ENCODE measurements at regions not wholly inside any gene's neighbourhood (a gene's known extent, or its start where the extent isn't known, plus 50 kb on each side); places are given as distances from the start of the nearest gene placed in this dataset.

GRCh38 chr18:4807604-4808293 is 352.6 kb upstream of the DLGAP1 start:
- no peak overlapping the region for H3K4me3 ChIP-seq (replicated peaks in 1 of 3; ENCODE audit: low read depth in 2 of 3, low read length in 3 of 3)
- 90% methylated on average over 18 of the region's 18 CpGs for WGBS (ENCODE audit: insufficient coverage)
- no peaks in the 10 kb centered on the region for H3K36me3 ChIP-seq (replicated peaks in 1 of 2; ENCODE audit: control insufficient read depth in 1 of 2, insufficient read depth in 2 of 2, low read length in 2 of 2)
- no peak overlapping the region for H3K27ac ChIP-seq (ENCODE audit: low read depth in 1 of 2, low read length in 2 of 2)
- no peaks in the 10 kb centered on the region for H3K79me2 ChIP-seq (ENCODE audit: insufficient read depth, low read length)
- H3K4me3 Mint-ChIP-seq: no peak overlapping the region
- no peaks in the 10 kb centered on the region for H3K36me3 Mint-ChIP-seq
- peaks cover 0 to 14% (median 7%) of the 10 kb centered on the region in 7 donors for H3K9me3 Mint-ChIP-seq
- no peak overlapping the region for H3K4me2 ChIP-seq (replicated peaks; ENCODE audit: extremely low read depth, low read length, poor library complexity, severe bottlenecking)
- intact Hi-C loops (cut with micrococcal nuclease): no loop called here
- no peak overlapping the region for H3K9ac ChIP-seq (ENCODE audit: insufficient read depth, low read length, poor library complexity, severe bottlenecking)
- H3K4me1 ChIP-seq (ENCODE audit: control insufficient read depth in 1 of 2, insufficient read depth in 2 of 2, low read length in 2 of 2): no peaks in the 10 kb centered on the region
- no peak overlapping the region for H2AFZ ChIP-seq (ENCODE audit: insufficient read depth, low read depth, low read length, poor library complexity, severe bottlenecking)
- H3K4me1 Mint-ChIP-seq: no peaks in the 10 kb centered on the region
- peaks cover 0 to 3% (median 0%) of the 10 kb centered on the region in 3 donors for H3K27me3 Mint-ChIP-seq (ENCODE audit: low read depth in 3 of 3)
- H3K27me3 ChIP-seq (ENCODE audit: control insufficient read depth in 2 of 2, insufficient read depth in 2 of 2, low read length in 2 of 2): no peaks in the 10 kb centered on the region
- no peak overlapping the region for H3K27ac Mint-ChIP-seq
- peaks cover 6 to 18% of the 10 kb centered on the region in 2 donors for H3K9me3 ChIP-seq (replicated peaks in 1 of 2; ENCODE audit: control insufficient read depth in 1 of 2, insufficient read depth in 1 of 2, low read length in 2 of 2)
- no peaks in the 10 kb centered on the region for H4K20me1 ChIP-seq (ENCODE audit: insufficient read depth, low read length)
- DNase-seq: no peak
- TF ChIP-seq CTCF (IDR thresholded peaks at IDR 0.05): no peak

DNA sequence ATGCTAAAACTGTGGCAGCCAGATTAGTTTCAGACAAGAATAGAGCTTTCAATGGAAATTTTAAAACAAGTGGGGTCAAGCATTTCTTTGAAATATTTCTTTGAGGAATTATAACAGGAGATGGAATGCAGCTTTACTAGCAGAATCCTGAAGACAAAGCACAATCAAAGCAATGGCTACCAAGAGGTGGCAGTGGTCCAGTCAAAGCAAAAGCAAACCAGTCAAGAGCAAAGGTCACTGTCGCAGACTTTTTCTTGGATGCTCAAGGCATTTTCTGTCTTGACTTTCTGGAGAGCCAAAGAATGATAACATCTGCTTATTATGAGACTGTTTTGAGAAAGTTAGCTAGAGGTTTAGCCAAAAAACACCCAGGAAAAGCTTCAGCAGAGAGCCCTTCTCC is 351.2 kb upstream of the DLGAP1 start:
- H3K79me2 ChIP-seq (ENCODE audit: insufficient read depth, low read length): no peaks in the 10 kb centered on the region
- no peak overlapping the region for H3K27ac ChIP-seq (ENCODE audit: low read depth in 1 of 2, low read length in 2 of 2)
- no peaks in the 10 kb centered on the region for H3K27me3 ChIP-seq (ENCODE audit: control insufficient read depth in 2 of 2, insufficient read depth in 2 of 2, low read length in 2 of 2)
- Mint-ChIP-seq H3K4me3 (no peak overlapping the region), H3K27ac (no peak overlapping the region), H3K36me3 (no peaks in the 10 kb centered on the region), H3K4me1 (no peaks in the 10 kb centered on the region), H3K27me3 (ENCODE audit: low read depth in 3 of 3) (no peaks in the 10 kb centered on the region), H3K9me3 (peaks cover 0 to 14% (median 6%) of the 10 kb centered on the region in 7 donors)
- H2AFZ ChIP-seq (ENCODE audit: insufficient read depth, low read depth, low read length, poor library complexity, severe bottlenecking): no peak overlapping the region
- no peaks in the 10 kb centered on the region for H4K20me1 ChIP-seq (ENCODE audit: insufficient read depth, low read length)
- H3K4me3 ChIP-seq (replicated peaks in 1 of 3; ENCODE audit: low read depth in 2 of 3, low read length in 3 of 3): no peak overlapping the region
- no peaks in the 10 kb centered on the region for H3K4me1 ChIP-seq (ENCODE audit: control insufficient read depth in 1 of 2, insufficient read depth in 2 of 2, low read length in 2 of 2)
- H3K36me3 ChIP-seq (replicated peaks in 1 of 2; ENCODE audit: control insufficient read depth in 1 of 2, insufficient read depth in 2 of 2, low read length in 2 of 2): no peaks in the 10 kb centered on the region
- WGBS (ENCODE audit: insufficient coverage): no CpG with 5 or more reads among the region's 1 CpG
- H3K4me2 ChIP-seq (replicated peaks; ENCODE audit: extremely low read depth, low read length, poor library complexity, severe bottlenecking): no peak overlapping the region
- intact Hi-C loops (cut with micrococcal nuclease): no loop called here
- H3K9ac ChIP-seq (ENCODE audit: insufficient read depth, low read length, poor library complexity, severe bottlenecking): no peak overlapping the region
- TF ChIP-seq CTCF (IDR thresholded peaks at IDR 0.05): no peak
- peaks cover 6 to 22% of the 10 kb centered on the region in 2 donors for H3K9me3 ChIP-seq (replicated peaks in 1 of 2; ENCODE audit: control insufficient read depth in 1 of 2, insufficient read depth in 1 of 2, low read length in 2 of 2)
- no peak for DNase-seq
